Retinal pigment epithelial cell (primary cell): ENCODE measurements at regions not wholly inside any gene's neighbourhood (a gene's known extent, or its start where the extent isn't known, plus 50 kb on each side); places are given as distances from the start of the nearest gene placed in this dataset.

Experiments used
- DNase-seq: peaks from one replicate; pipeline ENCODE4 v3.0.0-alpha.2; 2010; ENCODE audit warnings: low read depth
- H3K4me3 ChIP-seq: 2 replicates; pipeline ENCODE4 v1.5.1; 2011; ENCODE audit warnings: mild to moderate bottlenecking, low read length, control low read depth, moderate library complexity
- TF ChIP-seq, protein P1 (sequence below): conservative IDR thresholded peaks from 2 replicates; pipeline ENCODE4 v1.5.1; 2011; ENCODE audit warnings: low read depth, low read length, control low read depth, inconsistent platforms

DNA sequence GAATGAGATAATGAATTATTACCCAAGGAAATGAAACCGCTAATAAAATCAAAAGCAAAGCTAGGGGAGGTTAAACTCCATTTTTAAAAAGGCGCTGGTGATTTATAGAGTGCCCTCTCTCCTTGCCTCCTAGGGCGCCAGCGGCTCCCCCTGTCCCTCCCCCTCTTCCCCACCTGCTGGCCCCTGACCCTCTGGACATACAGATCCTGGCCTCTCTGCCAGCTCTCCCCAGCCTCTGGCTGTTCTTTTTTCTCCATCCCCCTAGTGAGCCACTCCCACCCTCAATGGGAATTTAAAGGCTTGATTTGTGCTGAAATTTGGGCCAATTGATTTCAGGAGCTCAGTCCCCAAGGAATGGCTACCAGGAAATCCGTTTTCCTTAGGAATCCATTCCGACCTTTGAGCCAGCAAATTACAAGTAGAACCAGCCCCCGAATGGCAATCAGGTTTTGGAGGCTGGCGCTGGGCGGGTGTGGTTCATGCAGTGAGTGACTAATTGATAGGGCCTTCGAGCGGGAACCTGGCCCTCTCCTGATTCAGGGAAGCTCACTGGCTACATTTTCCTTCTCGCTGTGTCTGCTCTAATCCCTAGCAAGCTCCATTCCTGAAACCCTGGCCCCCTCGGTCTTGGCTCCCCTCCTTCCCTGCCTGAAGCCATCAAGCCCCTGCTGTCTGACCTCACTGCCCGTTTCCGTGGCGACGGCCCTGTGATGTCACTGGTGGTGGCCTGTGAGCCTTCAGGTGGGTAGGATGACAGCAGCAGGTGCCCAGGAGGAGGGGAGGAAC is 141.9 kb upstream of the SDK2 start:
- TF ChIP-seq, protein P1, sequence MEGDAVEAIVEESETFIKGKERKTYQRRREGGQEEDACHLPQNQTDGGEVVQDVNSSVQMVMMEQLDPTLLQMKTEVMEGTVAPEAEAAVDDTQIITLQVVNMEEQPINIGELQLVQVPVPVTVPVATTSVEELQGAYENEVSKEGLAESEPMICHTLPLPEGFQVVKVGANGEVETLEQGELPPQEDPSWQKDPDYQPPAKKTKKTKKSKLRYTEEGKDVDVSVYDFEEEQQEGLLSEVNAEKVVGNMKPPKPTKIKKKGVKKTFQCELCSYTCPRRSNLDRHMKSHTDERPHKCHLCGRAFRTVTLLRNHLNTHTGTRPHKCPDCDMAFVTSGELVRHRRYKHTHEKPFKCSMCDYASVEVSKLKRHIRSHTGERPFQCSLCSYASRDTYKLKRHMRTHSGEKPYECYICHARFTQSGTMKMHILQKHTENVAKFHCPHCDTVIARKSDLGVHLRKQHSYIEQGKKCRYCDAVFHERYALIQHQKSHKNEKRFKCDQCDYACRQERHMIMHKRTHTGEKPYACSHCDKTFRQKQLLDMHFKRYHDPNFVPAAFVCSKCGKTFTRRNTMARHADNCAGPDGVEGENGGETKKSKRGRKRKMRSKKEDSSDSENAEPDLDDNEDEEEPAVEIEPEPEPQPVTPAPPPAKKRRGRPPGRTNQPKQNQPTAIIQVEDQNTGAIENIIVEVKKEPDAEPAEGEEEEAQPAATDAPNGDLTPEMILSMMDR, result no peak
- DNase-seq, result no peak
- no peak overlapping the region for H3K4me3 ChIP-seq

DNA sequence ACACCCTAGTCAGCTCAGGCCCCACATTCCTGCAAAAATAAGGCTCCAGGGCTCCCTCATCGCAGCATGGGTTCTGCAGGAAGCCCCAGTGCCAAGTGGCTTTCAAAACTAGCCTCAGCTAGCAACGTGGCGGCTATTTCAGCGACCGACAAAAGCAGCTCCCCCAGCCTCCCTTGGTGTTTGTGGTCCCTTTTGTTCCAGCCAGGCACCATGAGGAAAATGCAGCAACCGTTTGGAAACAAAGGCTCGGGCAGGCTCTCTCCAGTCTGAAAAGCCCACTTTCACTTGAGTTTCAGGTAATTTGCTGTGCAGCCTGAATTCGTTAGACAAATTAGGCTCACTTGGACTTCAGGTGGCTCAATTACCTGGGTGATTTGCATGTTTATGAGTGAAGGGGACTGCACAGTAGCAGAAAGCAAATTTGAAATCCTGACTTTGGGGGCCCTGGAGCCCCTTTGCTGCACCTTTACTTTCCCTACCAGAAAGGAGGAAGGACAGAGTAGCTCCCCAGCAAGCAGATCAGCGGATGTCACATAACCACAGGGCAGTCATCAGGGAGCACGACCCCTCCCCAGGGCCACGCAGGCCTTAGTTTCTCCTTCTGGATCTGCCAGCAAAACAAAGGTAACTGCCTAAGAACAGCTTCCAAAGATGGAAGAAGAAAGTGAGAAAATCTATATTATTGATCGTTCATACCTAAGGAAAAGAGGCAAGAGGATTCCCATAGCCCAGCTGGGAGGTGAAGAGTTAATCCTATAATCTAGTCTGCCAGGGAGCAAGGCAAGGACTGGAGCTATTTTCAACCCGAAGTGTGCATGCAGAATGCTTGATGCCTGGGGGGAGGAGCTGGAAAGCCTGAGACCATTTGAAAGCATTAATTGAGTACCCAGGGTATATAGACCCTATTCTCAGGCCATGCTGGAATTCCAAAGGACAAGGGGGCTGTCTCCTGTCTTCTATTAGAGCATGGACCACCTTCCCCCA is 143.1 kb upstream of the SDK2 start:
- no peak for DNase-seq
- no peak overlapping the region for H3K4me3 ChIP-seq
- TF ChIP-seq, protein P1, result no peak

GRCh38 chr17:73788111-73788510 is 143.9 kb upstream of the SDK2 start:
- H3K4me3 ChIP-seq, result no peak overlapping the region
- no peak for DNase-seq
- TF ChIP-seq, protein P1, result no peak

DNA sequence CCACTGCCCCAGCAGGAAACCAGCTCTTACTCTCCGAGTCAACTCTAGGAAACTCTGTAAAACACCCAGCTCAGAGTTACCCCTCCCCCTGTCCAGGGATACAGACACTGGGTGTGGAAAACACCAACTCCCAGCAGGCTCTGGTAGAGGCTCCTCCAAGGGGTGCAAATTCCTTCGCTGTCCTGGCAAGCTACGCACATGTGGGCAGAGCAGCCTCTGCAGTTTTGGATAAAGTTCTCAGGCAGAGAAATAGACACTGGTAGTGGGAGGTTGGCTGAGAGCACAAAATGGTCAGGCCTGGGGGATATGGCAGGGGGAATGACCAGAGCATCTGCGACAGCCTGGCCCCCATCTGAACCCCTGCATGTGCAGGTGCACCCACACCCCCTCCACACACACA is 146.9 kb upstream of the SDK2 start:
- TF ChIP-seq, protein P1, result no peak
- DNase-seq, result no peak
- no peak overlapping the region for H3K4me3 ChIP-seq

GRCh38 chr17:73791631-73792030 is 147.4 kb upstream of the SDK2 start:
- TF ChIP-seq, protein P1, result no peak
- no peak overlapping the region for H3K4me3 ChIP-seq
- no peak for DNase-seq

GRCh38 chr17:73792994-73793393 is 148.7 kb upstream of the SDK2 start:
- H3K4me3 ChIP-seq, result no peak overlapping the region
- TF ChIP-seq, protein P1, result no peak
- no peak for DNase-seq
